Adipocyte (in vitro differentiated cells): ENCODE measurements at regions not wholly inside any gene's neighbourhood (a gene's known extent, or its start where the extent isn't known, plus 50 kb on each side); places are given as distances from the start of the nearest gene placed in this dataset.

Experiments used
- DNase-seq: peaks from one replicate; pipeline ENCODE4 v3.0.0-alpha.2; 2015; ENCODE audit warnings: low read depth
- H3K27me3 ChIP-seq: replicated peaks from 2 replicates; pipeline ENCODE4 v1.7.0; 2013; ENCODE audit warnings: mild to moderate bottlenecking, low read length, moderate library complexity; ENCODE audit not compliant: control insufficient read depth, insufficient read depth
- H3K36me3 ChIP-seq: 2 replicates; pipeline ENCODE4 v1.7.0; 2013; ENCODE audit warnings: low read length, mild to moderate bottlenecking, moderate library complexity; ENCODE audit not compliant: control insufficient read depth, insufficient read depth, severe bottlenecking
- H3K4me1 ChIP-seq: 2 replicates; pipeline ENCODE4 v1.7.0; 2013; ENCODE audit warnings: mild to moderate bottlenecking, low read length, moderate library complexity; ENCODE audit not compliant: control insufficient read depth, insufficient read depth
- H3K4me3 ChIP-seq: 2 replicates; pipeline ENCODE4 v1.7.0; 2013; ENCODE audit warnings: mild to moderate bottlenecking, low read length, moderate library complexity
- H3K9ac ChIP-seq: 2 replicates; pipeline ENCODE4 v1.7.0; 2013; ENCODE audit warnings: mild to moderate bottlenecking, low read length, moderate library complexity
- H3K9me3 ChIP-seq: 2 replicates; pipeline ENCODE4 v1.7.0; 2013; ENCODE audit warnings: mild to moderate bottlenecking, low read length, moderate library complexity; ENCODE audit not compliant: control insufficient read depth

DNA sequence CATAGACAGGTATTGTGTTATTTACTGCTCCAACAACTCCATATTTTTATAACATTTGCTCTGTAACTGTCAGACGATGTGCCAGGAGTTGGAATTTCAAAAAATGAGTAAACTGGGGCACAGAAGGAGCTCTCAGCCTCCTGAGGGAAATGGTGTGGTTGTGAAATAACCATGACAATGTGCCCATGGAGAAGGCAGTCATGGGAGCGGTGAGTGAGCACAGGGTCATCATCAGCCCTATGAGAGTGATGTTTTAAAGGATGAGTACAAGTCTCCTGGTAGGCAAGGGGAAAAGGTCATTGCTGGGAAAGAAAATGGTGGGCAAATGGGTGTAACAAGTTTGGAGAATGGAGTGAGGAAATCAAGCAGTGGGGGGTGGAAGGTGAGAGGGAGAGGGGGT lies 115.0 kb upstream of the SEC14L1 start:
- Histone ChIP-seq H3K4me3 (no peak overlapping the region), H3K9ac (no peak overlapping the region), H3K4me1 (peaks cover 8% of the 10 kb centered on the region), H3K27me3 (peaks cover 24% of the 10 kb centered on the region), H3K9me3 (peaks cover 12% of the 10 kb centered on the region), H3K36me3 (no peaks in the 10 kb centered on the region)
- no peak for DNase-seq

DNA sequence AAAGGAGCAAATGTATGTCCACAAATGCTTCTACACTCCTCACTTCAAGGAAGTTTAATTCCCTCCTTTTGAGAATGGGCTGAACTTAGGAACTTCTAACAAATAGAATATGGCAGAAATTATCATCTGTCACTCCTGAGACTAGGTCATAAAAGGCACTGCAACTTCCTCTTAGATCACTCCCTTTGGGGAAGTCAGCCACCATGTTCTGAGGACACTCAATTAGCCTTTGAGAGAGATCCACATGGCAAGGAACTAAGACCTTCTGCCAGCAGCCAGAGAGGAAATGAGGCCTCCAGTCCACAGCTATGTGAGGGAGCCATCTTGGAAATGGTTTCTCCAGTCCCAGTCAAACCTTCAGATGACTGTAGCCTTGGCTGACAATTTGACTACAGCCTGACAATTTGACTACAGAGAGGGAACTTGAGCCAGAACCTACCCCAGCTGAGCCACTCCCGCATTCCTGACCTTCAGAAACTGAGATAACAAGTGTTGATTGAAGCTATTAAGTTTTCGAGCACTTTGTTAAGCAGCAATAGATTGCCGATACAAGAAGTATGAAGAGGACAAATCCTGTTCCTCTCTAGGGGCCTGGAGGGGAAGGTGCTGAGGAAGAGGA lies 113.4 kb upstream of the SEC14L1 start:
- H3K27me3 ChIP-seq = peaks cover 32% of the 10 kb centered on the region
- DNase-seq = no peak
- H3K36me3 ChIP-seq = no peaks in the 10 kb centered on the region
- peaks cover 22% of the 10 kb centered on the region for H3K9me3 ChIP-seq
- H3K4me3 ChIP-seq = no peak overlapping the region
- H3K4me1 ChIP-seq = peaks cover 8% of the 10 kb centered on the region
- no peak overlapping the region for H3K9ac ChIP-seq

DNA sequence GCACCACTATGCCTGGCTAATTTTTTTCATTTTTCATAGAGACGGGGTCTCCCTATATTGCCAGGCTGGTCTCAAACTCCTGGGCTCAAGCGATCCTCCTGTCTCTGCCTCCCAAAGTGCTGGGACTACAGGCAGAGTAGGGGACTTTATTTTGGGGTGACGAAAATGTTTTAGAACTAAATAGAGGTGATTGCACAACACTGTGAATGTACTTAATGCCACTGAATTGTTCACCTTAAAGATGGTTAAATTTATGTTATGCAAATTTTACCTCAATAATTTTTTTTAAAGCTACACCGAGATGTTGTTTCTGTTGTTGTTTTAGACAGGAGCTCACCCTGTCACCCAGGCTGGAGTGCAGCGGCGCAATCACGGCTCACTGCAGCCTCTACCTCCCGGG lies 111.9 kb upstream of the SEC14L1 start:
- Histone ChIP-seq H3K9ac (no peak overlapping the region), H3K4me1 (peaks cover 8% of the 10 kb centered on the region)

DNA sequence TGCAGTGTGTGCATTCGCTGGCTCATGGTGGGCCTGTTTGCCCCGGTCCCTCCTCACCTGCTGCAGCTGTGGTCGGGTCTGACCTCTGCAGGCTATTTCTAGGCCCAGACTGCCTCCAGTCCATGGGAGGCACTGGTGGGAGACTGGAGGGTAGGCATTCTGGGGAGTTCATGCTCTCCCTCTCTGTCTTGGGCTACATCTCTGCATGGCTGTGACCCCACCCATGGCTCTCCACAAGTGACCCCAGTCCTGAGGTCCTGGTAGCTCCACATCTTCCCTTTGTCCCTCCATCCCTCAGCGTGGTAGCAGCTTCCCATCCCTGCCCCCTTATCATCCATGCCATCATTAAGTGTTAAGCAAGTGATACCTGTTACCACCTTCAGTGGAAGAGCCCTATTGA lies 107.8 kb upstream of the SEC14L1 start:
- H3K36me3 ChIP-seq = no peaks in the 10 kb centered on the region
- H3K9me3 ChIP-seq = peaks cover 12% of the 10 kb centered on the region
- H3K4me1 ChIP-seq = no peaks in the 10 kb centered on the region
- no peak overlapping the region for H3K9ac ChIP-seq
- H3K27me3 ChIP-seq = peaks cover 52% of the 10 kb centered on the region
- DNase-seq = no peak
- no peak overlapping the region for H3K4me3 ChIP-seq

More for the DNA sequence above, 111.9 kb upstream of the SEC14L1 start:
- no peak for DNase-seq
- Histone ChIP-seq H3K4me3 (no peak overlapping the region), H3K27me3 (peaks cover 27% of the 10 kb centered on the region), H3K36me3 (no peaks in the 10 kb centered on the region), H3K9me3 (peaks cover 22% of the 10 kb centered on the region)

DNA sequence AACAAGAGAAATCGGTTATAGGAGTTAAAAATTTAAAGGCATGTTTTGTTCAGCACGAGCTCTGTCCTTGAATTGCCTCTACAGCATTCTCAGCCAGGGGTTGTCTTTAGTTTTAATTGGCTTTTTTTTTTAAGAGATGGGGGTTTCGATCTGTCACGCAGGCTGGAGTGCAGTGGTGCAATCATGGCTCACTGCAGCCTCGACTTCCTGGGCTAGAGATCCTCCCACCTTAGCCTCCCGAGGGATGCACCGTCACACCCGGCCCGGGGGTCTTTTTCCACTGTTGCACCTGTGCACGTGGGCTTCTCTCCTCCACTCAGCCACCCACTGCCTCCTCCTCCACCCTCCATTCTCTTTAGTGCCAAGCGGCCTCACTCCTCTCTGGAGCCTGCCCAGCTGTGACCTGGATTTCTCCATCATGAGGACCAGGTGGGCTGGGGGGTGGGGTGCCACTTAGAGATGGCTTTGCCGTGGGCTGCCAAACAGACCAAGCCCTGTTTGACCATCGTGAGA lies 106.8 kb upstream of the SEC14L1 start:
- no peak for DNase-seq
- peaks cover 57% of the 10 kb centered on the region for H3K27me3 ChIP-seq
- H3K9ac ChIP-seq = no peak overlapping the region
- no peaks in the 10 kb centered on the region for H3K36me3 ChIP-seq
- H3K9me3 ChIP-seq = peaks cover 10% of the 10 kb centered on the region
- no peaks in the 10 kb centered on the region for H3K4me1 ChIP-seq
- H3K4me3 ChIP-seq = no peak overlapping the region

DNA sequence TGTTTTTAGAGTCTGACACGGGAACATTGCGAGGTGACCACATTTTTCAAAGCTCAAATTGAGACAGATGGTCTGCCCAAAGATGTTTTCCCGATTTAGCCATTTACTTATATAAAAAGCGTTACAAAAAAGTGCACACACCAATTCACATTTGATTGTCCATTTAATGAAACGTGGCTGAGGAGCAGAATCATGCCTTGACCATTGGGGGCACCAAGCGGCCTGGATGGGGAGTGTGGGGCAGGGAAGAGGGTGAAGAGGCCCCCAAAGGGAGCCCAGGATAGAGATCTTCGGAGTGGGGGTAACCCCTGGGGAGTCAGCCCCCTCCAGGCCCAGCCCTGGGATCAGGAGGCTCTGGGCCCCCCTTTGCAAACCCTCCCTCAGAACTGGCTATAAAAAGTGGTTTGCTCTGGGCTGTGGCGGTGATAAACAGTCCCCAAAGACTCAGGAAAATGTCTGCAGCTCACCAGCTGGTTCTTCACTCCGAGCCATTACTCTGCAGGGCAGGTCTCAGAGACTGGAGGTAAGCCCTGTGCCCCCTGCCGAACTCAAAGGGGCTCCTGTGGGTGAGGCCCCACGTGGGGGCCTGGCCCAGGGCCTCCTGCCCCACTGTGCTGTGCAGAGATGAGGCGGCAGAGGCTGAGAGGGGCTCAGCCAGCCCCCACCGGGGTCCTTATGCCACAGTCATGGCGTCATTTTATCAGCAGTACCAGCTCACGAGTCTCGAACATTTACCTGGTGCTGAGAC lies 105.9 kb upstream of the SEC14L1 start:
- H3K4me3 ChIP-seq = no peak overlapping the region
- DNase-seq = no peak
- no peak overlapping the region for H3K9ac ChIP-seq
- no peaks in the 10 kb centered on the region for H3K4me1 ChIP-seq
- no peaks in the 10 kb centered on the region for H3K36me3 ChIP-seq
- H3K9me3 ChIP-seq = peaks cover 10% of the 10 kb centered on the region
- peaks cover 60% of the 10 kb centered on the region for H3K27me3 ChIP-seq

DNA sequence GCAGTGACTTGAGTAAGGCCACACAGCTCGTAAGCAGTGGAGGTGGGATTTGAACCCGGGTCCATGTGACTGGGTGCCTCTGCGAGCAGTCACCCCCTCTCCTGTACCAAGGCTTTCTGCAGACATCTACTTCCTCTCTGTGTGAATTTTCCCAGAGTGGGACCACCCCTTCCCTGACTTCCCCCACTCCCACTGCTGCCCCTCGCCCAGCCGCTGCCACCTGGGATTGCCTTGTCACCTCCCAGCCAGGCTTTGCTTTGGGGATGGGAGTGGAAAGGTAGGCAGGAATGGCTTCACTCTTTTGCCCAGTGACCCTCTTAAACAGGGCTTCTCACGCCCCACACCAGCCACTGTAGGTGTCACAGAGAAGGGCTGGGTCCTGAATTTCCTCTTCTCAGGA lies 105.2 kb upstream of the SEC14L1 start:
- DNase-seq = no peak
- H3K36me3 ChIP-seq = no peaks in the 10 kb centered on the region
- no peak overlapping the region for H3K9ac ChIP-seq
- no peaks in the 10 kb centered on the region for H3K4me1 ChIP-seq
- H3K9me3 ChIP-seq = peaks cover 10% of the 10 kb centered on the region
- H3K4me3 ChIP-seq = no peak overlapping the region
- H3K27me3 ChIP-seq = peaks cover 60% of the 10 kb centered on the region

DNA sequence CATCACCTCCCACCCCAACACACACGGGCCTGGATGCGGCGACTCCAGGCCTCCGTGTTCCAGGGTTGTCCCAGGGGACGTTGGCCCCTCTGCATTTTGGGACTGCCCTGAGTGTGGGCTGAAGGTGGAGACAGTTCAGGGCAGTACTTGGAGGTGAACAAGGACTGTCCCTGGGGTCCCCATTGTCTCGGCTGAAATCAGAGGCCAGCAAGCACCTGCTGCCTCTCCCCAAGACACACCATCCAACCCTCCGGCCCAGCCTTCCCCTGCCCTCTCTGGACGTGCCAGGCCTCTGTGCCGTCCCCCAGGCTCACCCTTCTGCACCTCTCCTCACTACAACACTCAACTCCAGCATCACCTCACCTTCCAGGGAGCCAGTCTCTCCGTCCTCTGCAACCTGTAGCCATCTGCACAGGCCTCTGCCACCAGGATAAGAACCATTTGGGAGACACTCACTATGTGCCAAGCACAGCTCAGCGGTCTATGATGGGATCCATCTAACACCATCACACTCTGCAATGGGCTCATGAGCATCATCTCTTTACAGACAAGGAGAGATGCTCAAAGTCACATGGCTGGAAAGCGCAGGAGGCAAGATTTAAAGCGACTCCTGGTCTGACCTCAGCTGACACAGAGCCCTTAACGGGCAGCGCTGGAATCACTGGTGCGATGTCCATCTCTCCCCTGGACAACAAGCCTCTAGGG lies 104.5 kb upstream of the SEC14L1 start:
- H3K27me3 ChIP-seq = peaks cover 60% of the 10 kb centered on the region

DNA sequence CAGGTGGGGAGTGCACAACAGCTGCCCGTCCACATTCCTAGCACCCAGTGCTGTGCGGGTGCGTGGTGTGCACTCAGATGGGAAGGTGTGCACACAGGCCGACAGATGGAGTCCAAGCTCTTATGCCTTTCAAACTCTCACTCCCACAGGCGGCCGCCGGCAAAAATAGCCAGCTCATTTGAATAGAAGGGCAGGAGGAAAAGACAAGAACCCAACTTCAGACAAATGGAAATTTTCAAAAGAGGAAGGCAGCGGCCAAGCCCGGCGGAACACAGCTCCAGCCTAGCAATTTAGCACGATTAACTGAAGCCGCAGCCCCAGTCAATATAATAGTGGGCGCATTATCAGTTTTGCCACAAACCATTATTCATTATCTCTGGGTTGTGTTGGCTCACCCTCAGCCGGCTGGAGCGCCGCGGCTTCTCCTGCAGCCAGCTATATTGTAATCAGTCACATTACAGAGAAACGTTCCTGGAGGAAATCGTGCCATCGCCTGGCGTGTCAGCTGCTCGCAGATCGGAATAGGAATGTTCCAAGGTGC lies 103.9 kb upstream of the SEC14L1 start:
- no peak for DNase-seq
- H3K4me3 ChIP-seq = no peak overlapping the region
- H3K4me1 ChIP-seq = no peaks in the 10 kb centered on the region
- H3K27me3 ChIP-seq = peaks cover 56% of the 10 kb centered on the region
- H3K9me3 ChIP-seq = peaks cover 3% of the 10 kb centered on the region
- H3K9ac ChIP-seq = no peak overlapping the region
- H3K36me3 ChIP-seq = no peaks in the 10 kb centered on the region

More for the DNA sequence above, 104.5 kb upstream of the SEC14L1 start:
- DNase-seq = no peak
- Histone ChIP-seq H3K4me1 (no peaks in the 10 kb centered on the region), H3K36me3 (no peaks in the 10 kb centered on the region), H3K4me3 (no peak overlapping the region), H3K9ac (no peak overlapping the region), H3K9me3 (peaks cover 9% of the 10 kb centered on the region)

DNA sequence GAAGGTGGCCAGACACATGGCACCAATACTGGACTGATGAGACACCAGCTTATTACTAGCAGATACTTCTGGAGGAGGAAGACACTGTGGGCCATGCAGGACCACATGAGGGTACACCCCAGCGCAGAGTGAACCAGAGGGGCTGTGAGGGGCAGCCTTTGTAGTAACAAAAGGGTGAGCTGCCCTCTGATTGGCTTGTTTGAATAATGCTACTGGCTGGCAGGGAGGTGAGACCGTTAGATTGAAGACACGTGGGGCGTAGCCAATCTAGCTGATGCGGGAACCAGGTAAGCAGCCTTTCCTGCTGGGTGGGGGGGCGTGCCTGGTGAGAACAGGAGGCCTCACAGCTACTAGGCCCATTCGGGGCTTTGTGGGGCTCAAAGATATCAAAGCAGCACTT lies 102.8 kb upstream of the SEC14L1 start:
- no peak overlapping the region for H3K4me3 ChIP-seq
- no peaks in the 10 kb centered on the region for H3K4me1 ChIP-seq
- DNase-seq = no peak
- H3K27me3 ChIP-seq = peaks cover 49% of the 10 kb centered on the region
- H3K9me3 ChIP-seq = no peaks in the 10 kb centered on the region
- no peak overlapping the region for H3K9ac ChIP-seq
- H3K36me3 ChIP-seq = no peaks in the 10 kb centered on the region

DNA sequence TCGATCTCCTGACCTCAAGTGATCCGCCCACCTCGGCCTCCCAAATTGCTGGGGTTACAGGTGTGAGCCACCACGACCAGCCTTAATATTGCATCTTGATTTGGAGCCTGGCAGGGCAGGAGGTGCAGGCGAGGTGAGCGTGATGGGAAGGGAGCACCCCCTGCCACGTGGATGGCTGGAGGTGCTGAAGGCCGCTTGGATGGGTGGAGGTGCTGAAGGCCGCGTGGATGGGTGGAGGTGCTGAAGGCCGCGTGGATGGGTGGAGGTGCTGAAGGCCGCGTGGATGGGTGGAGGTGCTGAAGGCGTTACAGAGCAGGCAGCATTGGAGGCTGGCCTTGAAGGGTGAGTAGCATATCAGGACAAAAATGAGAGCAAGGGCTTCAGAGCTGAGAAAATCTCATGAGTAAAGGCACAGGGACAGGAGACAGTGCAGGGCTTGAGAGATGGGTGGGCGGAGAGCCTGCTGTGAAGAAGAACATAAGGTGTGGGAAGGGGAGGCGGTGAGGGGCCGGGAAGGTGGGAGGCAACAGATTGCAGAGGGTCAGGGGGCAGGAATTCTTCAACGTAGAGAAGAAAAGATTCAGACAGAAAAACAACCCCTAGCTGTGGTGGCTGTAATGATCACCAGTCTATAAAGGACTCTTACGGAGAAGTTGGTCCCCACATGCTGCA lies 101.7 kb upstream of the SEC14L1 start:
- no peak overlapping the region for H3K4me3 ChIP-seq
- H3K9me3 ChIP-seq = no peaks in the 10 kb centered on the region
- H3K36me3 ChIP-seq = no peaks in the 10 kb centered on the region
- H3K9ac ChIP-seq = no peak overlapping the region
- H3K27me3 ChIP-seq = peaks cover 46% of the 10 kb centered on the region
- DNase-seq = no peak
- H3K4me1 ChIP-seq = no peaks in the 10 kb centered on the region
